GM19397 (cell line): ENCODE measurements at regions not wholly inside any gene's neighbourhood (a gene's known extent, or its start where the extent isn't known, plus 50 kb on each side); places are given as distances from the start of the nearest gene placed in this dataset.
A peak's percentile ranks its signal among the peaks of the same experiment; 100 is the strongest.

Experiments
- ATAC-seq: cut with Tn5 transposase; IDR thresholded peaks from one replicate; pipeline ENCODE4 v1.9.1; 2021; ENCODE audit warnings: mild to moderate bottlenecking, moderate library complexity; ENCODE audit not compliant: unreplicated experiment

DNA sequence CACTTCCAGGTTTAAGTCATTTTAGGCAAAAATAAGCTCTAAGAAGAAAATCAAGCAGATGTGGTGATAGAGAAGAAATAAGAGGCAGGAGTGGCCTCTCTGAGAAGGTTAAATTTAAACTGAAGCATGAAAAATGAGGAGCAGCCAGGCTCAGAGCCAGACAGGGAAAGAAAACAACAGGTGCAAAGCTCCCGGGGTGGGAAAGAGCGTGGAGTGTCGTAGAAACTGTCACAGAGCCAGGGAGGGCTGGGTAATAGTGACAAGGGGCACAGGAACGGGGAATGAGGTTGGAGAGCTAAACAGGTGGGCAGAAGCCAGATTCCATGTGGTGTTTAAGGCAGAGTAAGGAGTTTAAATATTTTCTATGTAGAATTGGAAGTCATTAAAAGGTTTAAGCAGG, 132.1 kb upstream of the BLID start:
- ATAC-seq: no peak

DNA sequence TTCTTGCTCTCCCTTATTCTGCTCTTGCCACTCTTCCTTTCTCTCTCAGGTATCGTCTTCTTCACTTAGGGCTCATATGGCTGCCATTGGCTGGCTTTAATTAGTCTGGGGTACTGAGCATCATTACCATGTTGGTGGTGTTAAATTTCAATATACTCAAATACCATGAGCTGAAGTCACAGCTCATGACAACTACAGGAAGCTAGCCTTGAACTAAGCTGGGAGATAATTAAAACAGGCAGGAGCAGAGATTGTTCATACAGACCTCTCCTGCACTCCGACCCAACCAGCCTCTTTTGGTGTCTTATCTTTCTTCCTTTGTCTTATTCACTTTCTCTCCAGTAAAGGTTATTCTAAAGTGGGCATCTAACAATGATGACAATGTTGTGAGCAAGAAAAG, 130.9 kb upstream of the BLID start:
- no peak for ATAC-seq

GRCh38 chr11:122242731-122243130, 126.7 kb upstream of the BLID start:
- ATAC-seq: no peak

DNA sequence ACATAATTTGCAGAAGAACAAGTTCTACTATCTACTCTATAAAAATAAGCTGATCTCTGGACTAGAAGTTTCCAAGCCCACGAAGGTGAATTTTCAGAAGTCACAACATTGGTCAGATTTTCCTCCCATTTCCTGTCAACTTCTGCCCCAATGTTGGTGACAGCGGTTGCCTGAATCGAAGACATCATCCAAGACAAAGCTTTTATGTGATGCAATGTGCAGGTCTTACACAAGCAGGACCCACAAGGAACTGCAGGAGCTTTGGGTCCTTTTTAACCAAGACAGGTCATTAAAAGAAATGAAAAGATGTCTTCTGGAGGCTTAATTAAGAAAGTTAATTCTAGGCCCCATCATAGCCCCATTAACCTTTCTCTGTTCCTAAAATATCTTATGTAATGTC, 125.6 kb upstream of the BLID start:
- ATAC-seq: no peak

DNA sequence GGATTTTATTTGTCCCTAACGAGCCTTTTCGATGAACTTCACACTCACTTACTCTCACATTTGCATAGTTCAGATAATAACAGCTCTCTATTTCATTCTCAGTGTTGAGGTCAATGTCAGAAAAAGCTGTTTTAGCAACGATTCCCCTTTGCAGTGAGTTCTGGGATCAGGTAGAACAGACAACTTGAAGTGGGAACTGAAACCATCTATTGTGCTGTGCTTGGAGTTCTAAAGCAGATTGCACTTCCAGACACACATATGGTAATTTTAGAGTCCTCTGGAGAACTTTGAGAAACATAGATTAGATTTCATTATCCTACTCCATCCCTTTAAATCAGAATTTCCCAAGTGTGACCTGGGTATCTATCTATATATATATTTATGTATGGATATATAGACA, 124.6 kb upstream of the BLID start:
- ATAC-seq: no peak

DNA sequence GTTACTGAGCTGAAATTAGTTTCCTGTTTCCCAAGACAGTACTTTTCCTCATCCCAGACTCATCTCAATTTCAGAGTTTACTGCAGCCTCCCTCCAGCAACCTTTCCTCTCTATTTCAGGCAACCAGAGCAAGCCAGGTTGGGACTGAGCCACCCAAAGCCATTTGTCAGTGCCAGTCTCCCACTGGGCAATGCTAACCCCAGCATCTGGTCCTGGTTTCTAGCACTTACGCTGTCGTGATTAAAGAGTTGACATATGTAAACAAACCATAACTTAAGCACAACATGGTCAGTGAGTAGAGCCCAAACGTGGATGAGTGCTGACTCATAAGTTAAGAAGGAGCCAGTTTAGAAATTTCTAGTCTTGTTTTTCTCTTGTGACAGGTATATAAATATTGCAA, 119.6 kb upstream of the BLID start:
- ATAC-seq: no peak

DNA sequence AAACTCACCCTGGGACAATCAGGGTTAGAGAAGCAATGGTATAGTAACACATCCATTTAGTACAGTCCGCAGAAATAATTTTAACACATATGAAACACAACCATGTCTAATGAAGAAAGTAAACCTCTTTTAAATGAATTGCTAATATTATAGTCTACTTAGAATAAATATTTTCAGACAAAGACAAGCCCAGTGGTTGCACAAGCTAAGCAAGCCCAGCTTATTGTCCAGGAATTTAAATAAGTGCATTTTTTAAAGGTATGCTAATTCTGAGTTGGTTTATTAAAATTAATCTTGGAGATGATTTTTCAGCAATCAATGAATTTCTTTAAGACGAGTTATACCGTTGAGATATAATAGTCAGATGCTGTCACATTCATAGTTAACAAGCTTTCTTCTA, 118.8 kb upstream of the BLID start:
- no peak for ATAC-seq

DNA sequence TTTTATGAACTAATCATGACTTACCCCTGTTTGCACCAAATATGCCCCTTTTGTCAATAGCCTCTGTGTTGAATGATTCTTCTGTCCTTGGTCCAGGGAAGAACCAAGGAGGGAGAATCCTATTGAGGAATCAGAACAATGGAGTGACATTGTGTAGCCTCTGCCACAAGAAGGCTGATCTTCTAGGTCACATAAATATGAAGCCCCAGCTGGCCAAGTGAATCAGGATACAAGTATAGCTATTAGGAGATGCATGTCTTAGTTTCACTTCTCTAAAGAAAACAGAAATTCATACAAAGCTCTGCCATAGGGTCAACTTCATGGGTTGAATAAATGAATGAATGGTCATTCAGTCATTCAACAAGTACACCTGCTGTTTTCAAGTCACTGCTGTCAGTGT, 118.2 kb upstream of the BLID start:
- ATAC-seq: no peak

GRCh38 chr11:122232985-122233384, 117.0 kb upstream of the BLID start:
- no peak for ATAC-seq

GRCh38 chr11:122230385-122230755, 114.4 kb upstream of the BLID start:
- no peak for ATAC-seq

- ATAC-seq: no peak
These were observed 113.7 kb upstream of the BLID start for GRCh38 chr11:122229481-122230384.

GRCh38 chr11:122229078-122229477, 113.1 kb upstream of the BLID start:
- ATAC-seq: no peak

DNA sequence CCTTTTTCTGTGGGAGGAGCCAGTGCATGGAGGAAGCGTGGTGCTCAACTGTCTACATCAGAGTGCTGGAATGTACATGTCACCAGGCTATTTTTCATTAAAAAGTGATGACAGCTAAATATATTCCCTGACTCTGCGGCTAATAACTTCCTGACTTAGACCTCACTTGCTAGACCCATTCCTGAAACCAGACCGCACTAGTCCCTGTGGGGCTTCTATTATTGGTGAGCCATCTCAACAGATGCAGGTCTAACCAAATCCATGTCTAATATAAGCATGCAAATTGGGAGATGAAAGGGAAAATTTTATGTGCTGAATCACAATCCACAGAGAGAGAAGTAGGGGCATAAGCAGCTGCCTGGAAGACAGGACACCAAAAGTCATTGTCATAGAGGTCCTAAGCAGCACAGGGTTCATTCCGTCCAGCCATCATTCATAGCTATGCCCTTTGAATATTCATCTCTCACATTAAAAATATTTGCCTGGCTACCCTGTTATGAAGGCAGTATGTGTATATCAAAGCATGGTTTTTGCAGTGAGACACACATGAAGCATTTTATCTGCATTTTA, 110.9 kb upstream of the BLID start:
- ATAC-seq: no peak

DNA sequence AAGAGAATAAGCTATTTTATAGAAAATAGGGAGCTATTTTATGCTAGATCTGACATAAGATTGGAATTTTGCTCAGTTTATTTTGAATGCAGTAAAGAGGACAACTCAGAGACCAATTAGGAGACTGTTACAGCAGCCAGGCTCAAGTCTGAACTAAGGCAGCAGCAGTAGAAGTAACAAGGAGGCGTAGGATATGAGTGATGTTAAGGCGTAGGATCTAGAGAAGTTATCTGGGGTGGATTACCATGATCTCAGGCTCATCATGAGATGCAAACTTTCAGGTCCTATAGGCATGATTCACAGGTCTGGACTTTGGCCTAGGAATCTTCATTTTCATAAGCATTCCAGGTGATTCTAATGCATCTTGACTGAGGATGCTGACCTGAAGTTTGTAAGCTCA, 108.9 kb upstream of the BLID start:
- no peak for ATAC-seq

DNA sequence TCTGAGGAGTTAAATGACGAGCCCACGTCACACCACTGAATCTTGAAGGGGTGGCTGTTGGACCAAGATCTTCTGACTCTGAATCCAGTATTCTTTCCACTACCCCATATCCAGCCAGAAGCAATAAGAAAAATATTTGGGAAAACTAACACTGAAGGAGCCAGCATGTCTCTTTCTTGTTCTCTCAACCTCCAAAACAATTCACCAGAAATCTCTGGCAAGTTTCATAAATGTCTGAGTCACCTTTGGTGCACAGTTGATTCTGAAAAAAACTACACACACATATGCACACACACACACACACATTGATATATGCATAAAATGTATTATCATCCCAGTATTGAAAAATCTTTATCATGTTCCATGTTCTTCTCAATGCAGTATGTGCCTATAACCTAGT, 104.3 kb upstream of the BLID start:
- ATAC-seq: no peak

GRCh38 chr11:122219791-122220190, 103.8 kb upstream of the BLID start:
- no peak for ATAC-seq

- ATAC-seq: peak; percentile 75
These were observed 99.4 kb upstream of the BLID start for GRCh38 chr11:122215244-122215992.

GRCh38 chr11:122214567-122214966, 98.6 kb upstream of the BLID start:
- ATAC-seq: no peak

DNA sequence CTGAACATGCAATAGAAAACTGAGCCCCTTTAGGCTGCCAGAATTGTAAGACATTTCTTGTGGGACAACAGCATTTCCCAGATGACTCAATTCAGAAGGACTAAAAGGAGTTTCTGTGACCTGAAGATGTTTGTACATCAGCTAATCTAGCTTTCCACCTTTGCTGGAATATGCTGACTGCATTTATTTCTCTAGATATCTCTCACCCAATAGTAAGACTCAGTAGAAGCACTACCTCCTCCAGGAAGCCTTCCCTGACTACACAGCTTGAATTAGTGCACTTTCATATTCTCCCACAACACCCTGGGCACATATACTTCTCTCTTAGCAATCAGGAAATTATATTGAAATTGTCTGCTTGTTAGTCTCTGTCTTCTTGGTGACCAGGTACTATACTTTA, 98.1 kb upstream of the BLID start:
- no peak for ATAC-seq

GRCh38 chr11:122213171-122213570, 97.2 kb upstream of the BLID start:
- ATAC-seq: no peak

- no peak for ATAC-seq
These were observed 94.5 kb upstream of the BLID start for GRCh38 chr11:122210367-122210997.
